Right hindlimb (tissue), 1 donor: ENCODE measurements at regions not wholly inside any gene's neighbourhood (a gene's known extent, or its start where the extent isn't known, plus 50 kb on each side); places are given as distances from the start of the nearest gene placed in this dataset.
"Not testable (repeated sequence)": the region's sequence is repeated elsewhere in the genome, so short reads cannot be mapped to it uniquely, and the experiment has no call there.

Experiments
- DNase-seq: peaks from one replicate; pipeline ENCODE4 v3.0.0-alpha.2; 2018

- no peak for DNase-seq
Measured at GRCh38 chr7:149599636-149600206, 102.1 kb upstream of the ZNF746 start.

GRCh38 chr7:149598721-149599308 is 101.2 kb upstream of the ZNF746 start:
- no peak for DNase-seq

- not testable (repeated sequence) for DNase-seq
Measured at GRCh38 chr7:149597789-149598188, 100.2 kb upstream of the ZNF746 start.

GRCh38 chr7:149595541-149595940 is 97.9 kb upstream of the ZNF746 start:
- DNase-seq, result no peak

- DNase-seq, result no peak
Measured at GRCh38 chr7:149595078-149595477, 97.5 kb upstream of the ZNF746 start.

- DNase-seq, result no peak
Measured at GRCh38 chr7:149588930-149589329, 91.3 kb upstream of the ZNF746 start.

GRCh38 chr7:149586646-149587645 is 89.3 kb upstream of the ZNF746 start:
- no peak for DNase-seq

GRCh38 chr7:149584530-149584929 is 86.9 kb upstream of the ZNF746 start:
- no peak for DNase-seq

- no peak for DNase-seq
Measured at GRCh38 chr7:149584009-149584408, 86.4 kb upstream of the ZNF746 start.

GRCh38 chr7:149580328-149580727 is 82.7 kb upstream of the ZNF746 start:
- DNase-seq, result no peak

GRCh38 chr7:149579365-149579764 is 81.8 kb upstream of the ZNF746 start:
- DNase-seq, result not testable (repeated sequence)

GRCh38 chr7:149574428-149574827 is 76.8 kb upstream of the ZNF746 start:
- DNase-seq, result not testable (repeated sequence)

- DNase-seq, result no peak
Measured at GRCh38 chr7:149573519-149573918, 75.9 kb upstream of the ZNF746 start.

GRCh38 chr7:149572920-149573319 is 75.3 kb upstream of the ZNF746 start:
- DNase-seq, result not testable (repeated sequence)

- DNase-seq, result no peak
Measured at GRCh38 chr7:149570784-149571183, 73.2 kb upstream of the ZNF746 start.

GRCh38 chr7:149569726-149570422 is 72.3 kb upstream of the ZNF746 start:
- DNase-seq, result no peak

GRCh38 chr7:149569025-149569725 is 71.6 kb upstream of the ZNF746 start:
- DNase-seq, result no peak

- DNase-seq, result no peak
Measured at GRCh38 chr7:149568218-149568617, 70.6 kb upstream of the ZNF746 start.

GRCh38 chr7:149566103-149566502 is 68.5 kb upstream of the ZNF746 start:
- no peak for DNase-seq

- DNase-seq, result no peak
Measured at GRCh38 chr7:149565096-149565382, 67.4 kb upstream of the ZNF746 start.

- no peak for DNase-seq
Measured at GRCh38 chr7:149564340-149565095, 66.9 kb upstream of the ZNF746 start.

GRCh38 chr7:149562602-149563001 is 65.0 kb upstream of the ZNF746 start:
- no peak for DNase-seq
